AML-193 (cell line): ENCODE measurements at regions not wholly inside any gene's neighbourhood (a gene's known extent, or its start where the extent isn't known, plus 50 kb on each side); places are given as distances from the start of the nearest gene placed in this dataset.

Source experiments
- DNase-seq, 2 experiments: peaks; one replicate each; lab custom pipeline; 2025; lab: John Stamatoyannopoulos, UW

DNA sequence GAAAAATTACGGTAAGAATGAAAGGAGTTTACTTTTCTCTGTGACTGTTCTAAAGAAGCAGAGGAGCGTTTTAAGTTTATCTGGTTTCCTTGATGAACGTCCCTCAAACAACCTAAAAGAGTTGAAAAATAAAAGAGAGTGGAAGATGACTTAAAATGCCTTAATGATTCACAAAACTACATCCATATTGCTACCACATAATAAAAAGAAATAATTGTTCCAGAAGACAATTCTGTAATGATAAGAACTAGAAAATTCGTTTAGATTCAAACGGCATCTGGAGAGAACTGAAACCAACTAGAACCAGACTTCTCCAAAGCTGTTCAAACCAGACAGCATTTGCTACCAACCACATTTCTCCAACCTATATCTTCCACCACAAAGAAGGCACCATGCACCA, 68.1 kb downstream of the TEKT4 start:
- no peak for DNase-seq

DNA sequence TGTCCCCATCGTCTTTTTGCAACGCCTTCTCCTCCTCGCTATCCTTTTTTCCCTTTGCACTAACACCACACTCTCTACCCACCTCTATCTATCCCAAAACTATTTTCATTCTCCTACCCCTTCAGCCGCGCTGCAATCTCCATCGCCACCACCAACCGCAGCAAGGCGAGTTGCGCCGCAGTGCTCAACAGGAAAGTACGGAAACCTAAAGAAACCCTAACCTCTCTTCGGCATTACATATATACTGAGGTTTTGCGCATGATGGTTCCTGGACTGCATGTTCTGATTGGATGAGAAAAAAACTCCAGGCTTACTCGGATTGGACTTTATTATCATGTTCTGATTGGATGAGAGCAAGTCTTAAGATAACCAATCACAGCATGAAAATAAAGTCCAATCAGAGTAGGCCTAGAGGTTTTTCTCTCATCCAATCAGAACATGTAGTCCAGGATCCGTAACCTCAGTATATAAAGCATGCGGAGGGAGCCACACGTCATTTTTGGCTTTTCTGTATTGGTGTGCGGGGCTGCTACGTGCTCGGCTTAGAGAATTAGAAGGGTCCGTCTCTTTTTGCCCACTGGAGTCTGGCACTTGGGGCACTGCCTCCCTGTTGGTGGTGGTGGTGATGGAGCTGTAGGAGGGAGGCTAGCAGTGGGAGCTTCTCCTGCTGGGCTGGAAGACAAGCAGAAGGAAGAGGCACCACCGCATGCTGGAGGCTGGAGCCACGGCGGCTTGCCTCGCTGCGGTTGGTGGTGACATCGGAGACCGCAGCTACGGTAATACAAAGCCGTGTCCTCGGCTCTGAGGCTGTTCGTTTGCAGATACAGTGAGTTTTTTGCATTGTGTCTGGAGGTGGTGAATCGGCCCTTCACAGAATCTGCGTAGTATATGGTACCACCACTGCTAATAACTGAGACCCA, 76.1 kb downstream of the TEKT4 start:
- no peak for DNase-seq

DNA sequence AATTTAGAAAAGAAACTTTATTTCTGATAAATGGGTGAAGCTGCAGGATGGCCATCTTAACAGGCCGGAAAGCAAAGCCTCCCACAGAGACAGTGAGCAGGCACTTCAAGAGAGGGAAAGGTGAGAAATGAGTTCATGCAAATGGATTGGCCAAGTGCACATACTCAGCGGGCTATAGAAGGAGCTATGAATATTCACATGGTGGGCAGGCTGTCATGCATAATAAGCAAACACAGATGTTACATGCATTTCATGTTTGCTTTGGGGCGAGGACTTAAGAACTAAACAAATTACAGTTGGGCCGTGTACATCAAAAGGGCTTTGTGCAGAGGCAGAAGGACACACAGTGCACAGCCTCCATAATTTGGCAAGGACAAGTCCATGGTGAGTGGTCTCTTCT, 69.8 kb upstream of the MAL start:
- no peak for DNase-seq

GRCh38 chr2:94956797-94957391, 68.6 kb upstream of the MAL start:
- DNase-seq: peak; percentile 11 to 27

- DNase-seq: no peak
Measured at GRCh38 chr2:94958245-94958644, 67.3 kb upstream of the MAL start.

- no peak for DNase-seq
Measured at GRCh38 chr2:94960266-94960665, 65.2 kb upstream of the MAL start.

DNA sequence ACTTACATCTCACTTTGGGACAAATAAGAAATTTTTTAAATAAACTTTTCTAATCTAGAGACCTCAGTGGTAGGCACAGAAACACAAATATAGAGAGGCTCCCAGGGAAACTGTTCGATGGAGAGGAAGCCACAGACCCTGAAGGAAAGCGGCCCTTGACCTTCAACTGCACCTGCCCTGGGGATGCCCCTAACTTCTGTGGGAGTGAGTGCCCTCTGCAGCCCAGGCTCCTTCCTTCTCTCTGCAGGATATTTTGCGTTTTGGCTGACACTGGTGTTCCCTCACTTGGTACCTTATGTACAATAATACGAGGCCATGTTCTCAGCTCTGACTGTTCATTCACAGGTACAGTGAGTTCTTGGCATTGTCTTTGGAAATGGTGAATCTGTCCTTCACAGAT, 64.8 kb upstream of the MAL start:
- DNase-seq: no peak

- no peak for DNase-seq
Measured at GRCh38 chr2:94964193-94964592, 61.3 kb upstream of the MAL start.

DNA sequence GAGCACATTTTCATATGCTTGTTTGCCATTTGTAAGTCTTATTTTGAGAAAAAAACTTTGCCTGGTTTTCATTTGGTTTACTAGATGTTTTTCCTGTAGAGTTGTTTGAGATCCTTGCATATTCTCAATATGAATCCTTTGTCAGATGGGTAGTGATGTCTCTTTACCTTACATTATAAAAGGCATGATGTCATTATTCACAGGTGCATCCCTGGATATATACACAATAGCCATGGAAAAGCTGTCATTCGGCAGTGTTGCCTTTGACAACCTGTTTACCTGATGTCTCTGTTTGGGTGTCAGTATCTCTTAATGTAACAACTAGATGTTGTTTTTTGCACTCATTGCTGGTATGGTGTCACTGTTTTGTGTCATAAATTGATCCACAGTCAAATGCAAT, 58.8 kb upstream of the MAL start:
- no peak for DNase-seq

GRCh38 chr2:94970353-94970752, 55.2 kb upstream of the MAL start:
- no peak for DNase-seq
